22Rv1 (cell line): ENCODE measurements at regions not wholly inside any gene's neighbourhood (a gene's known extent, or its start where the extent isn't known, plus 50 kb on each side); places are given as distances from the start of the nearest gene placed in this dataset.

Experiments
- ZFX ChIP-seq: fragments of 450-650 bp; IDR thresholded peaks from 2 replicates; pipeline ENCODE4 v1.6.1; 2017; ENCODE audit warnings: antibody characterized with exemption, borderline replicate concordance
- TF ChIP-seq, protein P1 (sequence below): fragments of 450-650 bp; IDR thresholded peaks from 2 replicates; pipeline ENCODE4 v1.5.1; 2017; ENCODE audit warnings: mild to moderate bottlenecking

DNA sequence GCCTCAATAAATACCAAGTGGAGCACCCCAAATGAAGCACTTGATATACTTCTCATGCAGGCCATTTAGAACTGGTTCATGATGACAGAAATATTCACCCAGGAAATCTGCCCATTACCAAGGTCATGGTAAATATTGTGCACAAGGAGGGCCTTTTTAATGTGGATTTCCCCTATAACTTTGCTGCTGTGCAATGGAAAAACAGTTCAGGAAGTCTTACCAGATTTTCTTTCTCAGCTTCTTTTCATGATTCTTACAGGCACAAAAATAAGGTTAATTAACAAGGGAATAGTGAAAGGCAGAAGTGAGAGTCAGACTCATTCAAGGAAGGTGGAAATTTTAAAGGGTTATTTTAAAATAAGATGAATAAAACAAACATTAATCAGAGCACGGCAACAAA is 904.3 kb upstream of the GRIA3 start:
- TF ChIP-seq, protein P1, sequence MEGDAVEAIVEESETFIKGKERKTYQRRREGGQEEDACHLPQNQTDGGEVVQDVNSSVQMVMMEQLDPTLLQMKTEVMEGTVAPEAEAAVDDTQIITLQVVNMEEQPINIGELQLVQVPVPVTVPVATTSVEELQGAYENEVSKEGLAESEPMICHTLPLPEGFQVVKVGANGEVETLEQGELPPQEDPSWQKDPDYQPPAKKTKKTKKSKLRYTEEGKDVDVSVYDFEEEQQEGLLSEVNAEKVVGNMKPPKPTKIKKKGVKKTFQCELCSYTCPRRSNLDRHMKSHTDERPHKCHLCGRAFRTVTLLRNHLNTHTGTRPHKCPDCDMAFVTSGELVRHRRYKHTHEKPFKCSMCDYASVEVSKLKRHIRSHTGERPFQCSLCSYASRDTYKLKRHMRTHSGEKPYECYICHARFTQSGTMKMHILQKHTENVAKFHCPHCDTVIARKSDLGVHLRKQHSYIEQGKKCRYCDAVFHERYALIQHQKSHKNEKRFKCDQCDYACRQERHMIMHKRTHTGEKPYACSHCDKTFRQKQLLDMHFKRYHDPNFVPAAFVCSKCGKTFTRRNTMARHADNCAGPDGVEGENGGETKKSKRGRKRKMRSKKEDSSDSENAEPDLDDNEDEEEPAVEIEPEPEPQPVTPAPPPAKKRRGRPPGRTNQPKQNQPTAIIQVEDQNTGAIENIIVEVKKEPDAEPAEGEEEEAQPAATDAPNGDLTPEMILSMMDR: no peak
- TF ChIP-seq ZFX: no peak
